Kidney capillary endothelial cell (primary cell): ENCODE measurements at regions not wholly inside any gene's neighbourhood (a gene's known extent, or its start where the extent isn't known, plus 50 kb on each side); places are given as distances from the start of the nearest gene placed in this dataset.
"Not testable (repeated sequence)": the region's sequence is repeated elsewhere in the genome, so short reads cannot be mapped to it uniquely, and the experiment has no call there.

Experiments
- DNase-seq: peaks from one replicate; pipeline ENCODE4 v3.0.0-alpha.2; 2018; ENCODE audit warnings: low spot score

- no peak for DNase-seq
Measured at GRCh38 chr9:89670801-89671434, 66.1 kb downstream of the GADD45G start.

DNA sequence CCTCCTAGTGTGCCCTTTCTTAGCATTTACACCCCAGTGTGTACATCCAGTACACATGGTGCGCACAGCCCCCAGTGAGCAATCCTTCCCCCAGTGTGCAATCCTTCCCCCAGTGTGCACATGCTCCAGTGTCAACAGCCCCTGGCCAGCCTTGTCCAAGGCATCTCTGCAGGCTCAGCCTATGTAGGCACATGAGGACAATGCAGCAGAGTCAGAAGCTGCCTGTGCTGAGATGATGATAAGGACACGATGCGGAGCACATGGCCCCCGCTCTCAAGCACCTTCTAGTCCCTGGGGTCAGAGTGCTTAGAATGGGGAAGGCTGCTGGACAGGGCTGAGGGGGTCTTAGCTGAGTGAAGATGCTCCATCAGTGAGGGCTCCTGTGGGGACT lies 69.8 kb downstream of the GADD45G start:
- DNase-seq: no peak

GRCh38 chr9:89675058-89675742 lies 70.4 kb downstream of the GADD45G start:
- no peak for DNase-seq

DNA sequence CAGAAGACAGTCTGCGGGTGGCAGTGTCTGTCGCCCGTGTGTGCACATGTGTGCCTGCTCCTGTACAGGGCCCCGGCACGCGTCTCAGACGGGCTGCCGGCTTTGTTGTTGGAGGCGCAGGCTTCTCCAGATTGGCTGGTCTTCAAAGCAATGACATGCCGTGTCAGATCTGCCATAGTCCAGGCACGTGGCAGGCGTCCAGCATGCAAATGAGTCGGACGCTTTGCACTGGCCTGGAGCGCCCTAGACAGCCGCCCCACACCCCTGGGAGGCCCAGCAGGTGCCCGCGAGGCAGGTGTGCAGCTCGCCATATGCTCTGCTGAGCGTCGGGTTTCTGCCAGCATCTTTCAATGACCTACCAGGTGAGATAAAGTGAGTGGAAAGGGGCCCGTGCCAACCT lies 71.5 kb downstream of the GADD45G start:
- DNase-seq: no peak

GRCh38 chr9:89677702-89678395 lies 73.0 kb downstream of the GADD45G start:
- DNase-seq: no peak

DNA sequence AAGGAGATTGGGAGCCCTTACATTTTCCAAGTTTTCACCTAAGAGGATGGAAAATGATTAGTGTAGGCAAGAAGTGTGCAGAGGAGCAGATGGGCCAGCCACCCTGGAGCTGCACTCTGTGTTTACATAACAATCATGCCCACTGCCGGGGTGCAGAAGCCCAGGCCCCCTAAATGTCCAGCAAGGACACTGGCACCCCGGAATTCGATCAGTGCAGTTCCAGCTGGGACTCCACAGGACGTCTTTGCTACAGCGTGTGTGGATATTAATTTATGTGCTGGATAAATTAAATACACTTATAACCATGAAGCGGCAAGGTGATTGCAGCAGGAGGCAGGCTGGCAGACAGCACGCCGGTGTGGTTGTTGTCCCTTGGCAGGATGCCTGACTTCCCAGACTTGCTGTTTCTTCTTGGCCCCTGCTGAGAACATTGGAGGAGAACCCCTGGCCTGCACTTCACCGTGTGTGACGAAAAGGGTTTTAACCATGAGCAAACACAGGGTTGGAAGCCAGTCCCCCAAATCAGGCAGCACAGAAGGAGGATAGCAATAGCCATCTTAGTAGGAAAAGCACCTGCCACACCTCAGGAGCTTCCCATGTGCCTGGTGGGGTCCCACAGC lies 73.7 kb downstream of the GADD45G start:
- no peak for DNase-seq

DNA sequence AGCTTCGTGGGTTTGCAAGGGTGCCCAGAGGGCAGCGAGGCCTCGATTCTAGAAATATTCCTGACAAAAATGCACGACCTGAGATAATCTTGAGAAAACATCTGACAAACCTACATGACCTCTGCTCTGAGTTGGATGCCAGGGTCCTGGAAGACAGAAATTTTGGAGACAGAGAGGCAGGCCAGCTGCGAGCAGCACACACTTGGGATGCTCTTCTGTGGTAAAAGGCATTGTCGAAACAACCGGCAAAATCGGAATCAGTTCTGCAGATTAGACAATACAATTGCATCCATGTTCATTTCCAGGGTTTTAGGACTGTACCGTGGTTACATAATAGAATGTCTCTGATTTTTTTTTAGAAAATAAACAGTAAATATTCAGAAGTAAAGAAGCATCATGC lies 74.2 kb downstream of the GADD45G start:
- no peak for DNase-seq

DNA sequence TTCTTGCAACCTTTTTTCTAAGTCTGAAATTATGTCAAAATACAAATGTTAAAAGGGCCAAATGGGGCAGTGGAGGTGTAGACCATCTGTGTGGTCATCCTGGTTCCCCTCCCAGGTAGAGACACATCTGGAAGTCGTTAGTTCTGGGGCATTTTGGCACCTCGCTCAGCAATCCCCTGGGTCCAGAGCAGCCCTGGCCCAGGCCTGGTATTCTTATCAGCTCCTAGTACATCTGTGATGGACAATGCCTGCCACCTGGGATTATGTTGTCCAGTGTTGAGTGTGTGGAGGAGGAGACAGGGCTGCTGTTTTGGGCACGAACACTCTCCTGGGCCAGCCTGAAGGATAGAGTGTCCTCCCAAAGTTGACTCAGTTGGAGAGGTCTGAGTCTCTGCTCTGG lies 74.8 kb downstream of the GADD45G start:
- DNase-seq: no peak

GRCh38 chr9:89680547-89681467 lies 76.0 kb downstream of the GADD45G start:
- DNase-seq: no peak

- not testable (repeated sequence) for DNase-seq
Measured at GRCh38 chr9:89681468-89681859, 76.7 kb downstream of the GADD45G start.

DNA sequence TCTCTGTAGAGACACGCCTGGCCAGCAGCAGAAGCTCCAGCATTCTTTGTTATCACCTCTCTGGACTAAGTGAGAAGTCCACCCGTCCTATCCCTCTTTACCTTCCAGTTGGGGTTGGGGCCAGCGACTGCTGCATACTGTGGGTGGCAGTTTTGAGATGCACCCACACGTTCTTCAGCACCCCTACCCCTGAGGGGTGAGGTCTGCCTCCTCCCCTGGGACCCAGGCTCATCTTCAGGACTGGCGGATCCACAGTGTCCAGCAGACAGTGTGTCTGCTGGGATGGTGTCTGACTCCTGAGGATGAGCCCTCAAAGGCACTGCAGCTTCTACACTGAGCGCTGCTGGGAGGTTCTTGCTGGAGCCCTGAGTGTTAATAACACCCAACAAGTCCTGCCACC lies 78.8 kb downstream of the GADD45G start:
- DNase-seq: no peak

DNA sequence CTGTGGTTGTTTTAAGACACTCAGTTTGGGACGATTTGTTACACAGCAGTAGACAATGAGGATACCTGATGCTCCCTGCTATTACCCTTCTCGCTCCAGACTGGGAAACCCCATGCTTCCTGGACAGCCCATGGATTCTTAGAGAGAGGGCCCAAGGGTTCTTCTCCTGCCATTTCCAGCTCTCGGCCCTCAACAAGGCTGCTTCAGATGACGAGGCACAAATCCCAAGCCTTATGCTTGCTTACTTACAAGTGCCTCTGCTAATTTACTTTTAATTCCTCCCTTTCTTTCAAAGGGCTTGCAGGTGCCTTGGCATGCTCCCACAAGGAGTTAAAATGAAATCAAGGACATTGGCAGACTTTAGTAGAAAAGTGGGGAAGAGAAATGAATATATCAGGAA lies 79.4 kb downstream of the GADD45G start:
- no peak for DNase-seq

GRCh38 chr9:89684912-89685636 lies 80.3 kb downstream of the GADD45G start:
- no peak for DNase-seq

DNA sequence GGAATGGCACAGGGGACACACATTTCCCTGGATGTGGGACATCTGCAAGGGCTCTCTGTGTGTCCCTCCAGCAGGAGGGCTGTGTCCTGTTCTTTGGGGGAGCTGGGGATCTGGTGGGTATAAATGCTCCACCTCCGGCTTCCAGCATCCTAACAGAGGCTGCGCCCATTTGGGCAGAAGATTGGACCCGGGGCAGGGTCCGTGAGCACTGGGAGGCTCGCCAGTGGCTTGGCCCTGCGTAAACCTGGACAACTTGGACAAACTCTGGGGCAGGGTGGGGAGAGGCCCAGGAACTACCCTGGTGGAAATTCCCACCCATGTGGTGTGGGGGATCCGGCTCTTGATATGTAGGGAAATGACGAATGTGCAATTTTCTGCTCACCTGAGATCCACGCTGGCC lies 80.9 kb downstream of the GADD45G start:
- no peak for DNase-seq

- DNase-seq: no peak
Measured at GRCh38 chr9:89686126-89686525, 81.3 kb downstream of the GADD45G start.

DNA sequence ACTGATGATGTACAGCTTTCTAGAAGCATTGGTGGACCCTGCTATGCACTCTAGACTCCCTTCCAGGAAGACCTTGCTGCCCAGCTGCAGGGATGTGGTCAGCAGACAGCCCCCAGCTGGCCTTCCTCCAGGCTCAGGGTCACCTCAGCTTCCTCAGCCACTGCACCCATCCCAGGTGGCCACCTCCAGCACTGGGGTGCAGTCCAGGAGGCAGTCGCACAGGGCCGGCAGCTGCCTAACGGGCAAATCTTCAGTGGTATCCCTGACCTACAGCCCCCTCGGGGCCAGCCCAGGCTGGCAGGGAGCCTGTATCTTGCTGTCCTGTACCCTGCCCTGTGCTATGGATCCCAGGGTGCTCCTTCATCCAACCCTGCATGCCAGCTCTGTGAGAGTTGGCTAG lies 81.8 kb downstream of the GADD45G start:
- DNase-seq: no peak

DNA sequence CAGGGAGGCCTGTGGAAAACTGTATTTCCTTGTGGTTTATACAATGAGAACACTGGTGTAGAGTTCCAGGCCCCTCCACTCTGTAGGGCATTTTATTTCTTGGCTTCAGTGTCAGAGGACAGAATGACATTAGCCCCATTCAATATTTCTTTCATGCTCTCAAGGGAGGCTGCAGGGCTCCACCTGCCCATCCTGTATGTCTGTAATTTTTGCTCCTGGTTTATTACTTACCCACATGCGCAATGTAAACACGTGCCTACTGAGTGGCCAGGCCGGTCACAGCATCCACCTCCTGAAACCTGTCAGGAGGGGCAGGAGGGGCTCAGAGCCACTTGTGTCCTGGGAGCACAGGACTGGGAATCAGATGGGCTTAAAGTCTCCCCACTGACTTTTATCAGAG lies 82.4 kb downstream of the GADD45G start:
- no peak for DNase-seq

- no peak for DNase-seq
Measured at GRCh38 chr9:89687848-89688247, 83.0 kb downstream of the GADD45G start.

- DNase-seq: not testable (repeated sequence)
Measured at GRCh38 chr9:89689321-89689720, 84.5 kb downstream of the GADD45G start.

DNA sequence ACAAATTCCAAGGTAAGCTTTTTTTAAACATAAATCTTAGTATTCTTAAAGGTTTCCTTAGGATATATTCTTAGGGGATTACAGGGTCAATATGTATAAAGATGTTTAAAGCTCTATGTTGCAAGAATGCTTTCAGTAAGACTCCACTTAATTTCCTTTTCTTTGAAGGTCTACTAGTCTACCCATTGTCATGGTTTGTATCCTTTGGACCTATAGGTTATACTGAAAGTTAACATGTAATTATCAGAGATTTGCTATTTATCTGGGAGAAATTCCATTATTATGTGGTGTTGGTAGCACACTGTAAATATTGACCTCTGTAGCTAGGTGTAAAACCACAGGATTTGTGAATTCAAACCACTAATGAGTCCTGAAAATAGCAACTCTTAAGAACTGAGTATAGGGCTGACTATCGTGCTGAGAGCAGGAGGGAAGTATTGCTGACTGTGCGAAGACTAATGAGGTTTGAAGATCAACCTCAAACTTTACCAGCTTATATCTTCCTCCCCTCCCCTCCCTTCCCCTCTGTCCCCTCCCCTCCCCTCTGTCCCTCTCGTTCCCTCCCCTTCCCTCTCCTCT lies 85.6 kb downstream of the GADD45G start:
- no peak for DNase-seq

GRCh38 chr9:89695441-89695891 lies 90.7 kb downstream of the GADD45G start:
- no peak for DNase-seq
